GM23338 (cell line): ENCODE measurements at regions not wholly inside any gene's neighbourhood (a gene's known extent, or its start where the extent isn't known, plus 50 kb on each side); places are given as distances from the start of the nearest gene placed in this dataset.

Source experiments
- ATAC-seq: fragments of 200-7000 bp; cut with Tn5 transposase; 3 replicates; pipeline ENCODE4 v1.9.1; 2020
- DNase-seq: peaks from one replicate; pipeline ENCODE4 v3.0.0-alpha.2; 2015; ENCODE audit warnings: low spot score
- H2AFZ ChIP-seq: fragments of 200-600 bp; sonication (generic); 2 replicates; pipeline ENCODE4 v1.8.0; 2016; ENCODE audit warnings: antibody characterized with exemption, mild to moderate bottlenecking, moderate library complexity
- H3F3A ChIP-seq: fragments of 200-600 bp; sonication (generic); replicated peaks from 2 replicates; pipeline ENCODE4 v1.8.0; 2017; ENCODE audit warnings: antibody characterized with exemption, mixed run types, low read depth
- H3K27ac ChIP-seq: fragments of 200-600 bp; sonication (generic); 2 replicates; pipeline ENCODE4 v1.6.1; 2016; ENCODE audit warnings: low read depth
- H3K27me3 ChIP-seq: fragments of 200-600 bp; sonication (generic); 2 replicates; pipeline ENCODE4 v1.8.0; 2016; ENCODE audit warnings: mild to moderate bottlenecking, mixed run types, moderate library complexity; ENCODE audit not compliant: insufficient read depth
- H3K36me3 ChIP-seq: fragments of 200-600 bp; sonication (generic); 2 replicates; pipeline ENCODE4 v1.8.0; 2016; ENCODE audit warnings: mild to moderate bottlenecking; ENCODE audit not compliant: insufficient read depth
- H3K4me1 ChIP-seq: fragments of 200-600 bp; sonication (generic); 2 replicates; pipeline ENCODE4 v1.8.0; 2016; ENCODE audit warnings: mild to moderate bottlenecking, moderate library complexity; ENCODE audit not compliant: insufficient read depth
- H3K4me2 ChIP-seq: fragments of 200-600 bp; sonication (generic); 2 replicates; pipeline ENCODE4 v1.7.1; 2017; ENCODE audit warnings: mixed run types
- H3K4me3 ChIP-seq: fragments of 200-600 bp; sonication (generic); 2 replicates; pipeline ENCODE4 v1.6.1; 2016; ENCODE audit warnings: mixed run types
- H3K79me2 ChIP-seq: fragments of 200-600 bp; sonication (generic); replicated peaks from 2 replicates; pipeline ENCODE4 v1.8.0; 2017; ENCODE audit warnings: mild to moderate bottlenecking; ENCODE audit not compliant: insufficient read depth
- H3K9me2 ChIP-seq: fragments of 200-600 bp; sonication (generic); 2 replicates; pipeline ENCODE4 v1.8.0; 2017; ENCODE audit not compliant: insufficient read depth
- H4K20me1 ChIP-seq: fragments of 200-600 bp; sonication (generic); replicated peaks from 2 replicates; pipeline ENCODE4 v1.8.0; 2017; ENCODE audit warnings: mild to moderate bottlenecking; ENCODE audit not compliant: insufficient read depth
- H3K27ac Mint-ChIP-seq: 2 replicates; pipeline ENCODE4 v1.8.0; 2020; ENCODE audit warnings: inconsistent platforms, mild to moderate bottlenecking, moderate library complexity, mixed read lengths
- H3K27me3 Mint-ChIP-seq: 3 replicates; pipeline ENCODE4 v1.8.0; 2022; ENCODE audit warnings: low read depth, mild to moderate bottlenecking, moderate library complexity, mixed read lengths, inconsistent platforms; ENCODE audit not compliant: insufficient read depth, poor library complexity
- H3K36me3 Mint-ChIP-seq: 3 replicates; pipeline ENCODE4 v1.8.0; 2021; ENCODE audit warnings: low read depth, mild to moderate bottlenecking, inconsistent platforms, moderate library complexity, mixed read lengths
- H3K4me1 Mint-ChIP-seq: 3 replicates; pipeline ENCODE4 v1.8.0; 2020; ENCODE audit warnings: mild to moderate bottlenecking, inconsistent platforms, mixed read lengths
- H3K4me3 Mint-ChIP-seq: 3 replicates; pipeline ENCODE4 v1.8.0; 2021; ENCODE audit warnings: moderate library complexity, mild to moderate bottlenecking, inconsistent platforms, mixed read lengths
- H3K9me3 Mint-ChIP-seq: 3 replicates; pipeline ENCODE4 v1.8.0; 2020; ENCODE audit warnings: moderate library complexity, mild to moderate bottlenecking, inconsistent platforms, mixed read lengths
- CREB1 ChIP-seq: fragments of 250-450 bp; sonication (Bioruptor Pico); IDR thresholded peaks from 2 replicates; pipeline ENCODE4 v1.5.0; 2020; ENCODE audit warnings: low read depth, mild to moderate bottlenecking, moderate library complexity
- EZH2 ChIP-seq: fragments of 200-600 bp; sonication (generic); IDR thresholded peaks from one replicate; pipeline ENCODE4 v1.8.0; 2017; ENCODE audit warnings: antibody characterized with exemption, mild to moderate bottlenecking, low read depth; ENCODE audit not compliant: unreplicated experiment
- JUNB ChIP-seq: IDR thresholded peaks from one replicate; pipeline ENCODE4 v1.6.1; 2016; ENCODE audit warnings: antibody characterized with exemption; ENCODE audit not compliant: unreplicated experiment
- NANOG ChIP-seq: IDR thresholded peaks from 2 replicates; pipeline ENCODE4 v1.6.1; 2016; ENCODE audit warnings: antibody characterized with exemption, borderline replicate concordance
- POLR2AphosphoS5 ChIP-seq: IDR thresholded peaks from 2 replicates; pipeline ENCODE4 v1.6.1; 2016; ENCODE audit warnings: antibody characterized with exemption, low read depth
- STAT1 ChIP-seq: IDR thresholded peaks from one replicate; pipeline ENCODE4 v1.6.1; 2016; ENCODE audit warnings: antibody characterized with exemption; ENCODE audit not compliant: unreplicated experiment
- ZNF114 ChIP-seq: fragments of 250-450 bp; sonication (Bioruptor Pico); IDR thresholded peaks from 2 replicates; pipeline ENCODE4 v1.5.0; 2020; ENCODE audit warnings: mild to moderate bottlenecking, moderate library complexity
- ZNF331 ChIP-seq: fragments of 250-450 bp; sonication (Bioruptor Pico); IDR thresholded peaks from 2 replicates; pipeline ENCODE4 v1.5.0; 2020; ENCODE audit warnings: low read depth, mild to moderate bottlenecking, moderate library complexity
- TF ChIP-seq, protein P1 (sequence below): fragments of 250-450 bp; sonication (Bioruptor Pico); IDR thresholded peaks from 2 replicates; pipeline ENCODE4 v1.5.0; 2020; ENCODE audit warnings: mild to moderate bottlenecking, moderate library complexity
- TF ChIP-seq, protein P2 (sequence below): IDR thresholded peaks from 2 replicates; pipeline ENCODE4 v1.6.1; 2016; ENCODE audit warnings: antibody characterized with exemption
- TF ChIP-seq, protein P3 (sequence below), 2 experiments: fragments of 200-600 bp in 1 of 2; sonication (generic) in 1 of 2; conservative IDR thresholded peaks; 2 replicates each; pipeline versions ENCODE4 v1.5.1 to v1.6.1; 2016 to 2017; ENCODE audit warnings: antibody characterized with exemption in 2 of 2, low read depth in 2 of 2, mild to moderate bottlenecking in 2 of 2, moderate library complexity in 1 of 2
- TF ChIP-seq, protein P4 (sequence below): IDR thresholded peaks from one replicate; pipeline ENCODE4 v1.6.1; 2018; ENCODE audit warnings: antibody characterized with exemption; ENCODE audit not compliant: unreplicated experiment

DNA sequence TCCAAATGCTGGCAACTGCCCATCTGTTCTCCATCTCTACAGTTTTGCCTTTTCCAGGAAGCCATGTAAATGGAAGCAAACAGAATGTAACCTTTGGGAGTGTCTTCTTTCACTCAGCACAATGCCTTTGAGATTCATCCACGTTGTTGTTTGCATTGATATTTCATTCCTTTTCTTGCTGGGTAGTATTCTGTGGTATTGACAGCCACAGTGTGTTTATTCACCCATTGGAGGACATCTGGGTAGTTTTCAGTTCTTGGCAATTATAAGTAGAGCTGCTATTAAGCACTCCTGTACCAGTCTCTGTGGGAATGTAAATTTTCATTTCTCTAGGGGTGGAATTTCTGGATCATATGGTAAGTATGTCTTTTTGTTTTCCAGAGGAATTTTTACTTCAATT, 194.3 kb upstream of the RPS6KA3 start:
- H3K4me1 Mint-ChIP-seq = peaks cover 4% of the 10 kb centered on the region; the same call in 1 of the 3 replicates
- DNase-seq (no peak), ATAC-seq (no peak)
- no peaks in the 10 kb centered on the region for H3K27me3 ChIP-seq
- no peaks in the 10 kb centered on the region for H3K36me3 ChIP-seq
- H3K79me2 ChIP-seq = no peaks in the 10 kb centered on the region
- H3K4me3 ChIP-seq = no peak overlapping the region
- no peak overlapping the region for H3K27ac ChIP-seq
- H2AFZ ChIP-seq = no peak overlapping the region
- no peaks in the 10 kb centered on the region for H3K36me3 Mint-ChIP-seq
- no peaks in the 10 kb centered on the region for H3K27me3 Mint-ChIP-seq
- no peaks in the 10 kb centered on the region; the same call in 2 of the 3 replicates for H3K9me3 Mint-ChIP-seq
- no peak overlapping the region for H3K4me2 ChIP-seq
- no peak for TF ChIP-seq NANOG
- TF ChIP-seq ZNF114 (CRISPR knock-in tag) = no peak
- TF ChIP-seq, protein P1, sequence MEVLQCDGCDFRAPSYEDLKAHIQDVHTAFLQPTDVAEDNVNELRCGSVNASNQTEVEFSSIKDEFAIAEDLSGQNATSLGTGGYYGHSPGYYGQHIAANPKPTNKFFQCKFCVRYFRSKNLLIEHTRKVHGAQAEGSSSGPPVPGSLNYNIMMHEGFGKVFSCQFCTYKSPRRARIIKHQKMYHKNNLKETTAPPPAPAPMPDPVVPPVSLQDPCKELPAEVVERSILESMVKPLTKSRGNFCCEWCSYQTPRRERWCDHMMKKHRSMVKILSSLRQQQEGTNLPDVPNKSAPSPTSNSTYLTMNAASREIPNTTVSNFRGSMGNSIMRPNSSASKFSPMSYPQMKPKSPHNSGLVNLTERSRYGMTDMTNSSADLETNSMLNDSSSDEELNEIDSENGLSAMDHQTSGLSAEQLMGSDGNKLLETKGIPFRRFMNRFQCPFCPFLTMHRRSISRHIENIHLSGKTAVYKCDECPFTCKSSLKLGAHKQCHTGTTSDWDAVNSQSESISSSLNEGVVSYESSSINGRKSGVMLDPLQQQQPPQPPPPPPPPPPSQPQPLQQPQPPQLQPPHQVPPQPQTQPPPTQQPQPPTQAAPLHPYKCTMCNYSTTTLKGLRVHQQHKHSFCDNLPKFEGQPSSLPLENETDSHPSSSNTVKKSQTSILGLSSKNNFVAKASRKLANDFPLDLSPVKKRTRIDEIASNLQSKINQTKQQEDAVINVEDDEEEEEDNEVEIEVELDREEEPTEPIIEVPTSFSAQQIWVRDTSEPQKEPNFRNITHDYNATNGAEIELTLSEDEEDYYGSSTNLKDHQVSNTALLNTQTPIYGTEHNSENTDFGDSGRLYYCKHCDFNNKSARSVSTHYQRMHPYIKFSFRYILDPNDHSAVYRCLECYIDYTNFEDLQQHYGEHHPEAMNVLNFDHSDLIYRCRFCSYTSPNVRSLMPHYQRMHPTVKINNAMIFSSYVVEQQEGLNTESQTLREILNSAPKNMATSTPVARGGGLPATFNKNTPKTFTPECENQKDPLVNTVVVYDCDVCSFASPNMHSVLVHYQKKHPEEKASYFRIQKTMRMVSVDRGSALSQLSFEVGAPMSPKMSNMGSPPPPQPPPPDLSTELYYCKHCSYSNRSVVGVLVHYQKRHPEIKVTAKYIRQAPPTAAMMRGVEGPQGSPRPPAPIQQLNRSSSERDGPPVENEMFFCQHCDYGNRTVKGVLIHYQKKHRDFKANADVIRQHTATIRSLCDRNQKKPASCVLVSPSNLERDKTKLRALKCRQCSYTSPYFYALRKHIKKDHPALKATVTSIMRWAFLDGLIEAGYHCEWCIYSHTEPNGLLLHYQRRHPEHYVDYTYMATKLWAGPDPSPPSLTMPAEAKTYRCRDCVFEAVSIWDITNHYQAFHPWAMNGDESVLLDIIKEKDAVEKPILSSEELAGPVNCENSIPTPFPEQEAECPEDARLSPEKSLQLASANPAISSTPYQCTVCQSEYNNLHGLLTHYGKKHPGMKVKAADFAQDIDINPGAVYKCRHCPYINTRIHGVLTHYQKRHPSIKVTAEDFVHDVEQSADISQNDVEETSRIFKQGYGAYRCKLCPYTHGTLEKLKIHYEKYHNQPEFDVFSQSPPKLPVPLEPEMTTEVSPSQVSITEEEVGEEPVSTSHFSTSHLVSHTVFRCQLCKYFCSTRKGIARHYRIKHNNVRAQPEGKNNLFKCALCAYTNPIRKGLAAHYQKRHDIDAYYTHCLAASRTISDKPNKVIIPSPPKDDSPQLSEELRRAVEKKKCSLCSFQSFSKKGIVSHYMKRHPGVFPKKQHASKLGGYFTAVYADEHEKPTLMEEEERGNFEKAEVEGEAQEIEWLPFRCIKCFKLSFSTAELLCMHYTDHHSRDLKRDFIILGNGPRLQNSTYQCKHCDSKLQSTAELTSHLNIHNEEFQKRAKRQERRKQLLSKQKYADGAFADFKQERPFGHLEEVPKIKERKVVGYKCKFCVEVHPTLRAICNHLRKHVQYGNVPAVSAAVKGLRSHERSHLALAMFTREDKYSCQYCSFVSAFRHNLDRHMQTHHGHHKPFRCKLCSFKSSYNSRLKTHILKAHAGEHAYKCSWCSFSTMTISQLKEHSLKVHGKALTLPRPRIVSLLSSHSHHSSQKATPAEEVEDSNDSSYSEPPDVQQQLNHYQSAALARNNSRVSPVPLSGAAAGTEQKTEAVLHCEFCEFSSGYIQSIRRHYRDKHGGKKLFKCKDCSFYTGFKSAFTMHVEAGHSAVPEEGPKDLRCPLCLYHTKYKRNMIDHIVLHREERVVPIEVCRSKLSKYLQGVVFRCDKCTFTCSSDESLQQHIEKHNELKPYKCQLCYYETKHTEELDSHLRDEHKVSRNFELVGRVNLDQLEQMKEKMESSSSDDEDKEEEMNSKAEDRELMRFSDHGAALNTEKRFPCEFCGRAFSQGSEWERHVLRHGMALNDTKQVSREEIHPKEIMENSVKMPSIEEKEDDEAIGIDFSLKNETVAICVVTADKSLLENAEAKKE (CRISPR knock-in tag) = no peak
- TF ChIP-seq, protein P2, sequence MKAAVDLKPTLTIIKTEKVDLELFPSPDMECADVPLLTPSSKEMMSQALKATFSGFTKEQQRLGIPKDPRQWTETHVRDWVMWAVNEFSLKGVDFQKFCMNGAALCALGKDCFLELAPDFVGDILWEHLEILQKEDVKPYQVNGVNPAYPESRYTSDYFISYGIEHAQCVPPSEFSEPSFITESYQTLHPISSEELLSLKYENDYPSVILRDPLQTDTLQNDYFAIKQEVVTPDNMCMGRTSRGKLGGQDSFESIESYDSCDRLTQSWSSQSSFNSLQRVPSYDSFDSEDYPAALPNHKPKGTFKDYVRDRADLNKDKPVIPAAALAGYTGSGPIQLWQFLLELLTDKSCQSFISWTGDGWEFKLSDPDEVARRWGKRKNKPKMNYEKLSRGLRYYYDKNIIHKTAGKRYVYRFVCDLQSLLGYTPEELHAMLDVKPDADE = no peak
- TF ChIP-seq, protein P3, sequence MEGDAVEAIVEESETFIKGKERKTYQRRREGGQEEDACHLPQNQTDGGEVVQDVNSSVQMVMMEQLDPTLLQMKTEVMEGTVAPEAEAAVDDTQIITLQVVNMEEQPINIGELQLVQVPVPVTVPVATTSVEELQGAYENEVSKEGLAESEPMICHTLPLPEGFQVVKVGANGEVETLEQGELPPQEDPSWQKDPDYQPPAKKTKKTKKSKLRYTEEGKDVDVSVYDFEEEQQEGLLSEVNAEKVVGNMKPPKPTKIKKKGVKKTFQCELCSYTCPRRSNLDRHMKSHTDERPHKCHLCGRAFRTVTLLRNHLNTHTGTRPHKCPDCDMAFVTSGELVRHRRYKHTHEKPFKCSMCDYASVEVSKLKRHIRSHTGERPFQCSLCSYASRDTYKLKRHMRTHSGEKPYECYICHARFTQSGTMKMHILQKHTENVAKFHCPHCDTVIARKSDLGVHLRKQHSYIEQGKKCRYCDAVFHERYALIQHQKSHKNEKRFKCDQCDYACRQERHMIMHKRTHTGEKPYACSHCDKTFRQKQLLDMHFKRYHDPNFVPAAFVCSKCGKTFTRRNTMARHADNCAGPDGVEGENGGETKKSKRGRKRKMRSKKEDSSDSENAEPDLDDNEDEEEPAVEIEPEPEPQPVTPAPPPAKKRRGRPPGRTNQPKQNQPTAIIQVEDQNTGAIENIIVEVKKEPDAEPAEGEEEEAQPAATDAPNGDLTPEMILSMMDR (conservative IDR thresholded peaks at IDR 0.05; ENCODE audit: low read depth in 2 of 2) = no peak
- TF ChIP-seq CREB1 (CRISPR knock-in tag) = no peak
- no peak for TF ChIP-seq ZNF331 (CRISPR knock-in tag)
- TF ChIP-seq, protein P4, sequence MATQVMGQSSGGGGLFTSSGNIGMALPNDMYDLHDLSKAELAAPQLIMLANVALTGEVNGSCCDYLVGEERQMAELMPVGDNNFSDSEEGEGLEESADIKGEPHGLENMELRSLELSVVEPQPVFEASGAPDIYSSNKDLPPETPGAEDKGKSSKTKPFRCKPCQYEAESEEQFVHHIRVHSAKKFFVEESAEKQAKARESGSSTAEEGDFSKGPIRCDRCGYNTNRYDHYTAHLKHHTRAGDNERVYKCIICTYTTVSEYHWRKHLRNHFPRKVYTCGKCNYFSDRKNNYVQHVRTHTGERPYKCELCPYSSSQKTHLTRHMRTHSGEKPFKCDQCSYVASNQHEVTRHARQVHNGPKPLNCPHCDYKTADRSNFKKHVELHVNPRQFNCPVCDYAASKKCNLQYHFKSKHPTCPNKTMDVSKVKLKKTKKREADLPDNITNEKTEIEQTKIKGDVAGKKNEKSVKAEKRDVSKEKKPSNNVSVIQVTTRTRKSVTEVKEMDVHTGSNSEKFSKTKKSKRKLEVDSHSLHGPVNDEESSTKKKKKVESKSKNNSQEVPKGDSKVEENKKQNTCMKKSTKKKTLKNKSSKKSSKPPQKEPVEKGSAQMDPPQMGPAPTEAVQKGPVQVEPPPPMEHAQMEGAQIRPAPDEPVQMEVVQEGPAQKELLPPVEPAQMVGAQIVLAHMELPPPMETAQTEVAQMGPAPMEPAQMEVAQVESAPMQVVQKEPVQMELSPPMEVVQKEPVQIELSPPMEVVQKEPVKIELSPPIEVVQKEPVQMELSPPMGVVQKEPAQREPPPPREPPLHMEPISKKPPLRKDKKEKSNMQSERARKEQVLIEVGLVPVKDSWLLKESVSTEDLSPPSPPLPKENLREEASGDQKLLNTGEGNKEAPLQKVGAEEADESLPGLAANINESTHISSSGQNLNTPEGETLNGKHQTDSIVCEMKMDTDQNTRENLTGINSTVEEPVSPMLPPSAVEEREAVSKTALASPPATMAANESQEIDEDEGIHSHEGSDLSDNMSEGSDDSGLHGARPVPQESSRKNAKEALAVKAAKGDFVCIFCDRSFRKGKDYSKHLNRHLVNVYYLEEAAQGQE = no peak
- no peak for TF ChIP-seq STAT1
- TF ChIP-seq JUNB = no peak
- TF ChIP-seq EZH2 = no peak
- no peak for TF ChIP-seq POLR2AphosphoS5
- H3K27ac Mint-ChIP-seq = no peak overlapping the region
- no peaks in the 10 kb centered on the region for H3F3A ChIP-seq
- H3K9me2 ChIP-seq = no peaks in the 10 kb centered on the region
- H4K20me1 ChIP-seq = no peaks in the 10 kb centered on the region
- H3K4me3 Mint-ChIP-seq = no peak overlapping the region
- H3K4me1 ChIP-seq = no peaks in the 10 kb centered on the region
